Mesenchymal stem cell (in vitro differentiated cells and primary cell): ENCODE measurements at regions not wholly inside any gene's neighbourhood (a gene's known extent, or its start where the extent isn't known, plus 50 kb on each side); places are given as distances from the start of the nearest gene placed in this dataset.

ENCODE experiments used
- DNase-seq: peaks from one replicate; pipeline ENCODE4 v3.0.0-alpha.2; 2013
- H2AFZ ChIP-seq: one replicate; pipeline ENCODE4 v1.6.1; 2013; ENCODE audit warnings: low read depth, mild to moderate bottlenecking, control low read depth, inconsistent platforms, low read length, moderate library complexity
- H2AK5ac ChIP-seq: 2 replicates; pipeline ENCODE4 v1.6.1; 2013; ENCODE audit warnings: low read length, moderate library complexity, mild to moderate bottlenecking, inconsistent platforms; ENCODE audit not compliant: severe bottlenecking
- H2BK120ac ChIP-seq: one replicate; pipeline ENCODE4 v1.6.1; 2013; ENCODE audit warnings: low read depth, mild to moderate bottlenecking, inconsistent platforms, low read length, moderate library complexity
- H2BK12ac ChIP-seq, 2 experiments: one replicate each; pipeline ENCODE4 v1.6.1; 2013; ENCODE audit warnings: inconsistent platforms in 2 of 2, low read length in 2 of 2, mild to moderate bottlenecking in 2 of 2, moderate library complexity in 2 of 2, control low read depth in 1 of 2
- H2BK15ac ChIP-seq: one replicate; pipeline ENCODE4 v1.6.1; 2013; ENCODE audit warnings: mild to moderate bottlenecking, low read depth, inconsistent platforms; ENCODE audit not compliant: poor library complexity, severe bottlenecking
- H2BK5ac ChIP-seq: 2 replicates; pipeline ENCODE4 v1.6.1; 2013; ENCODE audit warnings: low read depth, mild to moderate bottlenecking, low read length, control low read depth, inconsistent platforms; ENCODE audit not compliant: poor library complexity, severe bottlenecking
- H3K14ac ChIP-seq, 2 experiments: one replicate each; pipeline ENCODE4 v1.6.1; 2013; ENCODE audit warnings: inconsistent platforms in 2 of 2, low read length in 2 of 2, control low read depth in 1 of 2, mild to moderate bottlenecking in 1 of 2, moderate library complexity in 1 of 2
- H3K18ac ChIP-seq, 2 experiments: one replicate each; pipeline ENCODE4 v1.6.1; 2013; ENCODE audit warnings: inconsistent platforms in 2 of 2, low read length in 2 of 2, control low read depth in 1 of 2, low read depth in 1 of 2, mild to moderate bottlenecking in 1 of 2
- H3K23ac ChIP-seq, 2 experiments: one replicate each; pipeline ENCODE4 v1.6.1; 2013; ENCODE audit warnings: inconsistent platforms in 2 of 2, low read length in 2 of 2, mild to moderate bottlenecking in 2 of 2, moderate library complexity in 2 of 2, control low read depth in 1 of 2
- H3K27ac ChIP-seq: 2 replicates; pipeline ENCODE4 v1.5.1; 2013; ENCODE audit warnings: mild to moderate bottlenecking, moderate library complexity, low read length, control low read depth, inconsistent platforms; ENCODE audit not compliant: poor library complexity, severe bottlenecking
- H3K27me3 ChIP-seq, 2 experiments: 2 replicates each; pipeline versions ENCODE4 v1.6.1 to v1.7.0; 2013; ENCODE audit warnings: low read length in 2 of 2, mild to moderate bottlenecking in 2 of 2, moderate library complexity in 2 of 2, control low read depth in 1 of 2, inconsistent platforms in 1 of 2; ENCODE audit not compliant: control insufficient read depth in 1 of 2, insufficient read depth in 1 of 2
- H3K36me3 ChIP-seq, 2 experiments: 2 replicates each; pipeline versions ENCODE4 v1.6.1 to v1.7.0; 2013; ENCODE audit warnings: low read length in 2 of 2, control low read depth in 1 of 2, inconsistent platforms in 1 of 2, low read depth in 1 of 2, mild to moderate bottlenecking in 1 of 2; ENCODE audit not compliant: insufficient read depth in 2 of 2, control insufficient read depth in 1 of 2
- H3K4ac ChIP-seq, 2 experiments: one replicate each; pipeline ENCODE4 v1.6.1; 2013; ENCODE audit warnings: inconsistent platforms in 2 of 2, low read length in 2 of 2, mild to moderate bottlenecking in 2 of 2, moderate library complexity in 2 of 2, control low read depth in 1 of 2, low read depth in 1 of 2
- H3K4me1 ChIP-seq: 2 replicates; pipeline ENCODE4 v1.6.1; 2013; ENCODE audit warnings: low read depth, low read length, control low read depth; ENCODE audit not compliant: control insufficient read depth, insufficient read depth
- H3K4me2 ChIP-seq: 2 replicates; pipeline ENCODE4 v1.6.1; 2013; ENCODE audit warnings: low read length, mild to moderate bottlenecking, inconsistent platforms; ENCODE audit not compliant: poor library complexity, severe bottlenecking
- H3K4me3 ChIP-seq, 2 experiments: 2 replicates each; pipeline versions ENCODE4 v1.5.1 to v1.7.0; 2013; ENCODE audit warnings: low read length in 2 of 2, mild to moderate bottlenecking in 2 of 2, control low read depth in 1 of 2, low read depth in 1 of 2; ENCODE audit not compliant: insufficient read depth in 1 of 2
- H3K79me1 ChIP-seq: replicated peaks from 2 replicates; pipeline ENCODE4 v1.6.1; 2013; ENCODE audit warnings: mild to moderate bottlenecking, control low read depth, low read length, inconsistent platforms; ENCODE audit not compliant: poor library complexity, severe bottlenecking
- H3K9ac ChIP-seq: 2 replicates; pipeline ENCODE4 v1.7.0; 2013; ENCODE audit warnings: mild to moderate bottlenecking, low read length, moderate library complexity
- H3K9me3 ChIP-seq: 2 replicates; pipeline ENCODE4 v1.7.0; 2013; ENCODE audit warnings: mild to moderate bottlenecking, low read length; ENCODE audit not compliant: control insufficient read depth
- H4K8ac ChIP-seq: one replicate; pipeline ENCODE4 v1.6.1; 2013; ENCODE audit warnings: inconsistent platforms, mild to moderate bottlenecking, low read length, moderate library complexity
- H4K91ac ChIP-seq: one replicate; pipeline ENCODE4 v1.6.1; 2013; ENCODE audit warnings: mild to moderate bottlenecking, low read length, inconsistent platforms
- WGBS: methylation state at CpG from one replicate; pipeline ENCODE4 v1.1.7; 2013; ENCODE audit warnings: mixed read lengths; 5-methylcytosine and 5-hydroxymethylcytosine counted together

DNA sequence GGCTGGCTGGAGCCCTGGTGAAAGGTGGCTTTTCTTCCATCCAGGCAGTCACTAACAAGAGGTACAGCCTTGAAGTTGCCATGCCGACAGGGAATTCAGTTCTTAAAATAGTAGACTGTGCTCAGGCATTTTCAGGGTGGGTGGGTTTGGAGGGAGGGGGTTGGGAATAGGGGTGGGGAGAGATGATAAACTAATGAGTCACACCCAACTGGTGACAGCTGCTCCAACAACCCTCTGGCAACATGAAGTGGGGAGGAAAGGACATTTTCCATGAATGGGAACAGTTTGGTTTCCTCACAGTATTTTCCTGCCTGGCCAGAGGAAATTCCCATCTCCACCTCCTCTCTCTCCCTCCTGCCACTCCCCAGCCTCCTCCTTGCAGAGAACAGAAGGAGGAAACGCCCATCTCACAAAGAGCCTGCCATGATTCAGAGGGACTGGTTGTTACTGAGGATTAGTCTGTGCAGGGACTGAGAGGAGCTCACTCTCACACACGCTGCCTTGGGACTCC lies 113.0 kb upstream of the SLC1A4 start:
- no peak overlapping the region for H2BK120ac ChIP-seq
- peak; percentile 91 for DNase-seq
- WGBS, result 11% methylated on average over 3 of the region's 3 CpGs

DNA sequence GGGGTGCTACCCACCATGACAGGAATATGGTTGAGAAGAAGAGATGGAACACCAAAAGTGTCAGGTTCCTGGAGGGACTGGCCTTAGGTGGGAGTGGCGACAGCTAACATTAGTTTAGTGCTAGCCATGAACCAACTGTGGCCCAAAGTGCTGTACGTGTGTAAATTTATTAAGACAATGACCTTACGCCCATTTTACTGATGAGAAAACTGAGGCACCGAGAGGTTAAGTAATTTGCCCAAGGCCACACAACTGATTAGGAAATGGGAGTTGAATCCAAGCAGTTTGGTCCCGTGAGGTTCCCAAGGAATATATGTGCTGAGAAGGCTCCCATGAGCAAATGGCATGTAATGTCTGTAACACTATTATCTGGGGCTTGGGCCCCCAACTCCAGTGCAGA lies 109.5 kb upstream of the SLC1A4 start:
- H3K9ac ChIP-seq, result no peak overlapping the region
- no peak overlapping the region for H2BK5ac ChIP-seq
- peaks cover 2% of the 10 kb centered on the region for H3K4me1 ChIP-seq
- H3K27me3 ChIP-seq, result no peaks in the 10 kb centered on the region
- H3K79me1 ChIP-seq, result no peaks in the 10 kb centered on the region
- H3K23ac ChIP-seq, result no peak overlapping the region
- no peak overlapping the region for H3K4ac ChIP-seq
- H3K4me2 ChIP-seq, result no peak overlapping the region
- H2BK120ac ChIP-seq, result no peak overlapping the region
- no peak overlapping the region for H4K8ac ChIP-seq
- no peak overlapping the region for H3K27ac ChIP-seq
- H2BK12ac ChIP-seq, result no peak overlapping the region
- H4K91ac ChIP-seq, result no peak overlapping the region
- H3K14ac ChIP-seq, result no peak overlapping the region
- H2AFZ ChIP-seq, result no peak overlapping the region
- H3K4me3 ChIP-seq, result no peak overlapping the region
- no peak overlapping the region for H2AK5ac ChIP-seq
- no peak for DNase-seq
- H3K36me3 ChIP-seq, result no peaks in the 10 kb centered on the region
- H2BK15ac ChIP-seq, result no peak overlapping the region
- H3K18ac ChIP-seq, result no peak overlapping the region
- H3K9me3 ChIP-seq, result no peaks in the 10 kb centered on the region
- 93% methylated on average over 5 of the region's 5 CpGs for WGBS

More for the DNA sequence above, 113.0 kb upstream of the SLC1A4 start:
- no peak overlapping the region for H2AK5ac ChIP-seq
- peaks cover 2% of the 10 kb centered on the region for H3K4me1 ChIP-seq
- H3K4ac ChIP-seq, result no peak overlapping the region
- H3K9ac ChIP-seq, result peak overlapping the region; percentile 40
- H4K91ac ChIP-seq, result no peak overlapping the region
- no peak overlapping the region for H3K18ac ChIP-seq
- no peaks in the 10 kb centered on the region for H3K27me3 ChIP-seq
- no peak overlapping the region for H2BK12ac ChIP-seq
- H3K4me3 ChIP-seq, result no peak overlapping the region
- no peak overlapping the region for H2BK5ac ChIP-seq
- no peaks in the 10 kb centered on the region for H3K9me3 ChIP-seq
- no peak overlapping the region for H3K27ac ChIP-seq
- H3K4me2 ChIP-seq, result no peak overlapping the region
- H3K14ac ChIP-seq, result no peak overlapping the region
- no peaks in the 10 kb centered on the region for H3K79me1 ChIP-seq
- no peak overlapping the region for H3K23ac ChIP-seq
- no peaks in the 10 kb centered on the region for H3K36me3 ChIP-seq
- H4K8ac ChIP-seq, result no peak overlapping the region
- H2AFZ ChIP-seq, result peak overlapping the region; percentile 49
- no peak overlapping the region for H2BK15ac ChIP-seq

DNA sequence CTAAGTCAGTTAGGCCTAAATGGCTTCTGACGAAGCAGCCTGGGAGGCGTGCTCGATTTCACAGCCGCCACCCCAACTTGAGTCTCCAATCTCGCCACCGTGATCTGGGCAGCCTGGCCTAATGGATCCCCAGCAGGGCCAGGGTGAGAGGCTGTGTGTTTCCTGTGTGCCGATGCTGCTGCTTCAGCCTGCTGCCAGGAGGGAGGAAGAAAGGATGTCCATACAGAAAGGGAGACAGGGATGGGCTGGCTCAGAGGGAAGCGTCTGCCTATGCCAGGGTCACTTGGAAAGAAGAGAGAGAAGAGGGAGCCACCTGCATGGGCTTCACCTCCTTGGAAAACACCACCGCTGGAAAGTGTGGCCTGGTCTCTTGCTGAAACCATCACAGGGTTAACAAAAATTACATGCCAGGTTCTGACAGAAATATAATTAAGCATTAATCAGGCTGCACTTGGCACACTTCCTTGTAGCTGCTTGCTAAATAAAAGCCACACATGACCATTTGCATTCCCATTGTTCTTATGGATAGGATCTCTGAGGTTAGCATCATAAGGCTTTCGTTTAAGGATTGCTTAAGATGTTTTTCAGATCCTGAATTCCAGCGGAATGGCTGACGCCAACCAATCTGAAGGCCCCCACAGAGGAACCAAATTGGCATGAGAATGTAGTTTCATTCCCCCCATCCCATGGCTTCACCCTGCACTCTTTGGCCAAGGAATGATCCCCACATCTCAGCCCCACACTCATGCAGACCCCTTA lies 108.8 kb upstream of the SLC1A4 start:
- Histone ChIP-seq H3K27ac (no peak overlapping the region), H3K9me3 (no peaks in the 10 kb centered on the region), H2AFZ (no peak overlapping the region), H4K91ac (no peak overlapping the region), H4K8ac (no peak overlapping the region), H3K4ac (no peak overlapping the region), H3K23ac (no peak overlapping the region), H3K27me3 (no peaks in the 10 kb centered on the region), H3K4me2 (no peak overlapping the region), H2BK12ac (no peak overlapping the region), H3K4me1 (peaks cover 2% of the 10 kb centered on the region), H3K14ac (no peak overlapping the region), H3K18ac (no peak overlapping the region), H2BK15ac (no peak overlapping the region), H3K4me3 (no peak overlapping the region), H2BK120ac (no peak overlapping the region), H3K9ac (no peak overlapping the region), H3K36me3 (no peaks in the 10 kb centered on the region), H2AK5ac (no peak overlapping the region), H3K79me1 (no peaks in the 10 kb centered on the region), H2BK5ac (no peak overlapping the region)
- WGBS, result 82% methylated on average over 12 of the region's 12 CpGs
- DNase-seq, result no peak

DNA sequence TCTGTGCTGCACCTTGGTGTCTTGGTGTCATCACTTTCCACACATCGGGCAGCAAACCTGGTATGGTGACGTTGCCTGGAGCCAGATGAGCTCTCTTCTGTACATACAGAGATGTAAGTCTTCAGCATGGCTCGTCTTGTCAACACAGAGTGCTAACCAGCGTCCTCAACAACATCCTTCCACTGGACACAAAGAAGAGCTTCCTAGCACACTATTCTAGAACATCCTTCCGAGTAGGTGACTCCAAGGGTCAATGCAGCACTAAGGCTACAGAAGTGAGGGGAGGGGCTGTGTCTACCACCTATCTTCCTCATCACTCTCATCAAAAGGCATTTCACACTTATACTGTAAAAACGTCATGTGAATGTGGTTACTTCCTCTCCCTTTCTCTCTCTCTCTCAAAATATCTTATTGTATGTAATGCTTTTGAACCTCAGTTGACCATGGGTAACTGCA lies 108.1 kb upstream of the SLC1A4 start:
- no peaks in the 10 kb centered on the region for H3K79me1 ChIP-seq
- no peak overlapping the region for H3K4me2 ChIP-seq
- no peak for DNase-seq
- H4K91ac ChIP-seq, result no peak overlapping the region
- H3K4ac ChIP-seq, result no peak overlapping the region
- H3K4me1 ChIP-seq, result no peaks in the 10 kb centered on the region
- no peak overlapping the region for H2BK5ac ChIP-seq
- H3K23ac ChIP-seq, result no peak overlapping the region
- H3K14ac ChIP-seq, result no peak overlapping the region
- WGBS, result 82% methylated on average over 6 of the region's 6 CpGs
- H3K27me3 ChIP-seq, result no peaks in the 10 kb centered on the region
- H3K36me3 ChIP-seq, result no peaks in the 10 kb centered on the region
- no peak overlapping the region for H3K27ac ChIP-seq
- H3K9ac ChIP-seq, result no peak overlapping the region
- no peak overlapping the region for H2AFZ ChIP-seq
- H2BK12ac ChIP-seq, result no peak overlapping the region
- H4K8ac ChIP-seq, result no peak overlapping the region
- H3K18ac ChIP-seq, result no peak overlapping the region
- no peak overlapping the region for H2BK15ac ChIP-seq
- no peak overlapping the region for H2BK120ac ChIP-seq
- H3K4me3 ChIP-seq, result no peak overlapping the region
- H3K9me3 ChIP-seq, result no peaks in the 10 kb centered on the region
- H2AK5ac ChIP-seq, result no peak overlapping the region
